ENCODE measurements at regions not wholly inside any gene's neighbourhood (a gene's known extent, or its start where the extent isn't known, plus 50 kb on each side); places are given as distances from the start of the nearest gene placed in this dataset.

DNA sequence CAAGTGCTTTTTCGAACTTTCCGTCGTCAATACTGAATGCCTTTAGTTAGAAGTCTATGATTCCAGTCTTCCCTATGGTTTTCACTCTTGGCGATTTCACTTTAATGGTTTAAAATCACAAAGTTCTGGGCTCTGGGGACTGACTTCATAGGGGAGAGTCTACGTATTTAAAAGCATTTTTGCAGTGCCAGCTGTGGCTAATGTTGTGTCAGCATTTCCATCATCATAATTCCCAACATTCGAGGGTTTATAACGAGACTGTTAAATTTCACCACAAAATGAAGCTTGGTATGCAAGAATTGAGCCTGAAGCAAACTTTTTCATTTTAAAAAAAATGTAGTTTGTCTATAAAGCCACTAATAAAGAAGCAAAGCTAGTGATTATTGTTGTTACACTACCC lies 242.7 kb downstream of the SOX4 start:
- TF ChIP-seq, protein P1, sequence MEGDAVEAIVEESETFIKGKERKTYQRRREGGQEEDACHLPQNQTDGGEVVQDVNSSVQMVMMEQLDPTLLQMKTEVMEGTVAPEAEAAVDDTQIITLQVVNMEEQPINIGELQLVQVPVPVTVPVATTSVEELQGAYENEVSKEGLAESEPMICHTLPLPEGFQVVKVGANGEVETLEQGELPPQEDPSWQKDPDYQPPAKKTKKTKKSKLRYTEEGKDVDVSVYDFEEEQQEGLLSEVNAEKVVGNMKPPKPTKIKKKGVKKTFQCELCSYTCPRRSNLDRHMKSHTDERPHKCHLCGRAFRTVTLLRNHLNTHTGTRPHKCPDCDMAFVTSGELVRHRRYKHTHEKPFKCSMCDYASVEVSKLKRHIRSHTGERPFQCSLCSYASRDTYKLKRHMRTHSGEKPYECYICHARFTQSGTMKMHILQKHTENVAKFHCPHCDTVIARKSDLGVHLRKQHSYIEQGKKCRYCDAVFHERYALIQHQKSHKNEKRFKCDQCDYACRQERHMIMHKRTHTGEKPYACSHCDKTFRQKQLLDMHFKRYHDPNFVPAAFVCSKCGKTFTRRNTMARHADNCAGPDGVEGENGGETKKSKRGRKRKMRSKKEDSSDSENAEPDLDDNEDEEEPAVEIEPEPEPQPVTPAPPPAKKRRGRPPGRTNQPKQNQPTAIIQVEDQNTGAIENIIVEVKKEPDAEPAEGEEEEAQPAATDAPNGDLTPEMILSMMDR (IDR thresholded peaks at IDR 0.05; ENCODE audit: borderline replicate concordance, extremely low read depth, low read length, poor library complexity, severe bottlenecking) = no peak
- no peak for TF ChIP-seq EZH2 (IDR thresholded peaks at IDR 0.05; ENCODE audit: borderline replicate concordance, low read depth, low read length, severe bottlenecking)
